Stimulated activated CD4-positive, alpha-beta T cell treated with anti-CD3 and anti-CD28 coated beads, Interleukin-2, amount 100 ng/mL, for 48 hours (primary cell): ENCODE measurements at regions not wholly inside any gene's neighbourhood (a gene's known extent, or its start where the extent isn't known, plus 50 kb on each side); places are given as distances from the start of the nearest gene placed in this dataset.
"Not testable (repeated sequence)": the region's sequence is repeated elsewhere in the genome, so short reads cannot be mapped to it uniquely, and the experiment has no call there.

Source experiments
- DNase-seq, 2 donors: peaks; one replicate each; pipeline ENCODE4 v3.0.0-alpha.2; 2020

GRCh38 chr20:48461091-48461734 lies 366.6 kb downstream of the PREX1 start:
- no peak for DNase-seq

GRCh38 chr20:48460681-48461080 lies 367.1 kb downstream of the PREX1 start:
- no peak for DNase-seq

GRCh38 chr20:48459722-48460395 lies 367.9 kb downstream of the PREX1 start:
- no peak for DNase-seq

GRCh38 chr20:48458601-48459385 lies 369.0 kb downstream of the PREX1 start:
- DNase-seq: no peak

GRCh38 chr20:48458003-48458377 lies 369.8 kb downstream of the PREX1 start:
- no peak for DNase-seq

- DNase-seq: no peak
These were observed 370.4 kb downstream of the PREX1 start for GRCh38 chr20:48457193-48458002.

GRCh38 chr20:48456366-48457192 lies 371.2 kb downstream of the PREX1 start:
- no peak for DNase-seq

GRCh38 chr20:48455651-48456365 lies 372.0 kb downstream of the PREX1 start:
- DNase-seq: no peak

- DNase-seq: no peak
These were observed 372.9 kb downstream of the PREX1 start for GRCh38 chr20:48454671-48455490.

GRCh38 chr20:48453477-48454093 lies 374.2 kb downstream of the PREX1 start:
- DNase-seq: no peak

- no peak for DNase-seq
These were observed 376.4 kb downstream of the PREX1 start for GRCh38 chr20:48451401-48451800.

GRCh38 chr20:48448666-48449600 lies 378.9 kb downstream of the PREX1 start:
- no peak for DNase-seq

- DNase-seq: no peak
These were observed 380.3 kb downstream of the PREX1 start for GRCh38 chr20:48447456-48447855.

GRCh38 chr20:48445827-48446226 lies 382.0 kb downstream of the PREX1 start:
- DNase-seq: no peak

GRCh38 chr20:48444249-48444648 lies 383.6 kb downstream of the PREX1 start:
- DNase-seq: no peak

GRCh38 chr20:48440916-48441315 lies 386.9 kb downstream of the PREX1 start:
- DNase-seq: no peak

- not testable (repeated sequence) for DNase-seq
These were observed 387.5 kb downstream of the PREX1 start for GRCh38 chr20:48440261-48440660.

- no peak for DNase-seq
These were observed 390.7 kb downstream of the PREX1 start for GRCh38 chr20:48437146-48437545.

GRCh38 chr20:48436609-48437008 lies 391.2 kb downstream of the PREX1 start:
- DNase-seq: not testable (repeated sequence)
